NCI-H524 treated with DMSO at 0.1 percent for 48 hours (cell line): ENCODE measurements at regions not wholly inside any gene's neighbourhood (a gene's known extent, or its start where the extent isn't known, plus 50 kb on each side); places are given as distances from the start of the nearest gene placed in this dataset.
"Not testable (repeated sequence)": the region's sequence is repeated elsewhere in the genome, so short reads cannot be mapped to it uniquely, and the experiment has no call there.

ENCODE experiments used
- DNase-seq: peaks from one replicate; lab custom pipeline; 2025; lab: John Stamatoyannopoulos, UW

GRCh38 chr5:176747670-176748072 is 62.7 kb upstream of the UNC5A start:
- no peak for DNase-seq

- no peak for DNase-seq
These were observed 62.0 kb upstream of the UNC5A start for GRCh38 chr5:176748073-176748966.

- DNase-seq, result no peak
These were observed 61.1 kb upstream of the UNC5A start for GRCh38 chr5:176748967-176749935.

- DNase-seq, result no peak
These were observed 60.2 kb upstream of the UNC5A start for GRCh38 chr5:176750144-176750543.

- no peak for DNase-seq
These were observed 55.9 kb upstream of the UNC5A start for GRCh38 chr5:176754376-176754973.

- not testable (repeated sequence) for DNase-seq
These were observed 54.8 kb upstream of the UNC5A start for GRCh38 chr5:176755593-176755992.

GRCh38 chr5:176757569-176757968 is 52.8 kb upstream of the UNC5A start:
- not testable (repeated sequence) for DNase-seq
